ENCODE measurements at regions not wholly inside any gene's neighbourhood (a gene's known extent, or its start where the extent isn't known, plus 50 kb on each side); places are given as distances from the start of the nearest gene placed in this dataset.

DNA sequence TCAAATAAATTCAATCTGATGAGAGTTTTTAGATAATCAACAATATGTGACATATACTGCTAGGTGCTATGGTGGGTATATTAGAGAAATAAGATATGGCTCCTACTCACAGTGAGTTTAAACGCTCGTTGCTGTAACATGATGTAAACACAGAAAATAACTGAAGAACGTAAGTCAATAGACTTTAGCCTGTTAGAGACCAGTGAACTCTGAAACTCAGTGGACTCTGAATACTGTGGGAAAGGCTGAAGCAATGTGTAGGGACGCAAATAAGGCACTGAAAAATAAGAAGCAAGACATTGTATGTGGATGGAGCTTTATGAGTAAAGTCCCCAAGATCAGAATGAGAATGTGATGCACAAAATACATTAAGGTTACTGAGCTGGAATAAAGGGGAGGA lies 431.6 kb downstream of the TFAP2B start:
- DNase-seq (ENCODE audit: low spot score), result no peak

DNA sequence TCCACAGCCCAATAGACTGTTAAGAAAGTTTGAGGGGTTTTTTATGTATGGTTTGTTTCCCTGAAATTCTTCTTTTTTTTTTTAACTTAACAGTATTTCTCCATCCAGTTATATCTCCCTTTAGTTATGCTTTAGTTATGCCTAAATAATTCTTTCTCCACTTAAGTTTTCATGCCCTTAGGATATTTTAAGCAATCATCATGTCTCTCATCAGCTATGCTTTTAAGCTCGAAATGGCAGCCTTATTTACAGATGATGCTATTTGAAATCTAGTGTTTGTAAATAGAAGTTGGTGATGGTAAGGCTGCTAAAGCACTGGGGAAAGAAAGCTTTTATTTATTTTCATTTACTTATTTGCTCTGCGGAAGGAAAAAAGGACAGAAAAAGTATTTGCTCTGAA lies 439.3 kb downstream of the TFAP2B start:
- DNase-seq (ENCODE audit: low spot score), result no peak

DNA sequence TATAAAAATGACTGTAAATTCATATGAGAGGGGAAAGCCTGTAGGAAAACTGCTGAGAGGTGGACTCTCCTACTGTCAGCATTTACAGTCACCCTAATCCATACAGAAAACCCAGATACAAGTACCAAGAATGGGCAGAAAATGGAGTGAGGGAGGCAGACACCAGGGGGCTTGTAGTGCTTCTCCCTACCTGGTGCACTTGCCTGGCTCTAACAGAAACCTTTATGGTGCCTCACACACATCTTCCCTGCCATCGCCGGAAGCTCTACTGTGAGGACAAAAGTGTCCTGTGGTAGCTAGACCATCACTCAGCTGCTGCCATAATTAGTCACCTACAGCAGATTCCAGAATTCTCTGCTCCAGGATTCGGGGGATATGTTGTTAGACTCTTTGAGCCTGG lies 441.3 kb downstream of the TFAP2B start:
- DNase-seq (ENCODE audit: low spot score), result no peak

DNA sequence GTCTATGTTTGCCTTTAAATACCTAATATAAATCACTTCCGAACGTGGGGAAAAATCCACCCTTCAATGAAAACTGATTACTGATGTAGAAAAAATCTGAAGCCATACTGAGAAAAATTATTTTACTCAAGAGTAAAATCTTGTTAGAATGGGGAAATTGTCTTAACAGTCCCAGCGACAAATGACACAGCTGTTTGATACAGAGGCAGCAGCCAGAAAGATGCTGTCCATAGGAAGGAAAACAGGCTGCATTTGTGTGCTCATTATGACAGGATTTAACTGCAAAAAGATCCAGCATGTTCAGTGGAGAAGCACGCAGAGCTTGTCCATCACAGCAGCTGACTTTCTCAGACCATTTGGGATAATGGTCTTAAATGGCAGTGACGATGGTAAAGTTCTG lies 443.0 kb downstream of the TFAP2B start:
- no peak for DNase-seq (ENCODE audit: low spot score)

DNA sequence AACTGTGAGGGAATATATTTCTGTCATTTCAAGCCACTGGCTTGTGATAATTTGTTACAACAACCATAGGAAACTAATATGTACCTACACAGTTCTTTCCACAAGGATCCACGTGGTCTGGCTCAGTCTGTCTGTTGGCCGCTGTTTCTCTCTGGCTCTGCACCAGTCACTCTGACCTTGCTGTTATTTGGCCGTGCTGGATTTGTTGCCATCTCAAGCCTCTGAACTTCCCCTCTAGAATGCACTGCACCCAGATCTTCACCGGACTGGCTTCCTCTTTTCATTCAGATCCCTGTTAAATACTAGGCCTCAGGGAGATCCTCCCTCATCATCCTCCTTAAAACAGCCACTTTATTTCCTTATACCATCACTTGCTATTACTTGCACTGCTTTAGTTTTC lies 446.8 kb downstream of the TFAP2B start:
- DNase-seq (ENCODE audit: low spot score), result no peak

DNA sequence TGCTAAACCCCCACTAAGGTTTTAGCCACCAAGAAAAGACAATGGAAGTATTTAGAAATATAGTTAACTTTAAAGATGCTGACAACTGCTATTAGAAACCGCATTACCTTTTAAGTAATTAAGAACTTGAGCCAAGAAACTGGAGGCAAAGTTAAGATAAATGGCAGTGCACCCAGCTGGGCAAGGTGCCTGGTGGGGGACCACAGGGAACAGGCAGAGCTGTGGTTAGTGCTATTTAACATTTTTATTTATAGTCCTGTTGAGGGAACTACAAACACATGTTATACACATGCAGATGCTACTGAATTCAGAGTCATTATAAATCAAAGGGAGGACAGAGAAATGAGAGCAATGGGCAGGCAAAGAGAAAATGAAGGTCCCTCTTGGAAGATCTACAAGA lies 447.9 kb downstream of the TFAP2B start:
- no peak for DNase-seq (ENCODE audit: low spot score)

DNA sequence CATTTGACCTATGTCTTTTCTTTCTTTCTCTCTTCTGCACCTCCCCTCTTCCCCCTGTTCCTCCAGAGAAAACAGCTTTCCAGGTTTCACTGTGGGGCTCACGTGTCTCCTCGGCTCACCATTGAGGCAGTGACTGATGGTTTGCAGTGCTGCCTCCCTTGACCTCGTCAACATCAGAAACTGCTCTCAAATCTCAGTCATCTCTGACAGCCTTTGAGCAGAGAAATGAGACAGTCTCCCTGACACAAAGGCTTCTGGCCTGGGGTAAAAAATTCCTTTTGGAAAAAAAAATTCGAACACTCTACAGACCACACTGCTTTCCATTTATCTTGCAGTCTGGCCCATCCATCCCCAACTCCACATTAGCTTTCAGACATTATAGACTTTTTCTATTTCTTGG lies 450.0 kb downstream of the TFAP2B start:
- no peak for DNase-seq (ENCODE audit: low spot score)

DNA sequence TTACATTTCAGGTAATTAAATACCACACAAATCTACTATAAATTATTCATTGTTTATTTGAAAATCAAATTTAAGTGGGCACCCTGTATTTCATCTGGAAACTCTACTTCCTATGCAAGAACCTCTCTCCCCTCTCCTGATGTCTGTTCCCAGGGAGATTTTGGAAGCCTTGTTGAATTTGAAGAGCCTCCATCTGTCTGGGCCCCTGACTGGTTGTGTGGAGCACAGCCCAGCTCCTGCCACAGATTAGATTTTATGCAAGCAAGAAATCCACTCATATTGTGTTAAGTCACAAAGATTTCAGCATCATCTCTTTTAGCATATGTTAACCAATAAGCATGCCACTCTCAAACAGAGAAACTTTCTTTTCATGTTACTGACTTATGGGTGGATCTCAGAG lies 451.2 kb downstream of the TFAP2B start:
- no peak for DNase-seq (ENCODE audit: low spot score)

DNA sequence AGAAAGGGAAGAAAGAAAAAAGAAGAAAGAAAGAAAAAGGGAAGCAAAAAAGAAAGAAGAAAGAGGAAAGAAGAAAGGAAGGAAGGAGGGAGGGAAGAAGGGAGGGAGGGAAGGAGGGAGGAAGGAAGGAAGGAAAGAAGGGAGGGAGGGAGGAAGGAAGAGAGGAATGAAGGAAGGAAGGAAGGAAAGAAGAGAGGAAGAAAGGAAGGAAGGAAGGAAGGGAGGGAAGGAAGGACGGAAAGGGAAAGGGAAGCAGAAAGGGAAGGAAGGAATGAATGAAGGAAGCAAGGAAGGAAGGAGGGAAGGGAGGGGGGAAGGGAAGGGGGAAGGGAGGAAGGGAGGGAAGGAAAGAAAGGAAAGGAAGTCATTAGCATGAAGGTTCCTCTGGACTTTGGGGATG lies 452.9 kb downstream of the TFAP2B start:
- no peak for DNase-seq (ENCODE audit: low spot score)

DNA sequence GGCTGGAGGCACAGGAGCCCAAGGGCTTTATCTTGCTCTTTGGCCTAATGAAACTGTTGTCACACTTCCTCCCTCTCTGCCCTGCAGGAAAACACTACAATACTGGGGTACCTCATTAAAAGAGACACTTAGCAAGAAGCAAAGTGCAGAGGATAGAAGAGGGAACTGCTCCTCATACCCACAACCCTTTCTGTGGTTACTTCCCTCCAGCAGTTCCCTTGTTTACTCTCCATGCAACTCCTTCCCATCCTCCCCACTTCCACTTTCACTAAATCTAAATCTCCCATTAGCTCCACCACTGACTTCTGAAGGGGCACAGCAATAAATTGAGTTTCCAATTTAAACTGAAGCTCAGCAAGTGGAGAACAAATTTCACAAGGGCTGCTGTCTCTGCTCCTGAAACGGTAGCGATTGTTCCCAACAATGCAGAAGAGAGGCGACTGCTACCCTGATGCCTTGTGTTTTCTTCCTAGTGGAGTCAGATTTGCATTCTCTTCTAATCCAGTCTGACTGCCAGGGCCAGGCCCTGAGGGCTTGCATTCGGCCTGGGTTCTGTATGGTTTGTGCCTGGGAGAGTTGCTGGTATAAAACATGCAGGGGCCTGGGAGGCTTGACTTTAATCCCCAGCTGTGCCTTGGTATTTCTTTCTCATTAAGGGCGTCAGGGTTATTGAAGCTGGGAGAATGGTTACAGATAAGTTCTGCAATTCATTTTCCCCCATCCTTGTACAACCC lies 454.7 kb downstream of the TFAP2B start:
- DNase-seq (ENCODE audit: low spot score), result no peak

DNA sequence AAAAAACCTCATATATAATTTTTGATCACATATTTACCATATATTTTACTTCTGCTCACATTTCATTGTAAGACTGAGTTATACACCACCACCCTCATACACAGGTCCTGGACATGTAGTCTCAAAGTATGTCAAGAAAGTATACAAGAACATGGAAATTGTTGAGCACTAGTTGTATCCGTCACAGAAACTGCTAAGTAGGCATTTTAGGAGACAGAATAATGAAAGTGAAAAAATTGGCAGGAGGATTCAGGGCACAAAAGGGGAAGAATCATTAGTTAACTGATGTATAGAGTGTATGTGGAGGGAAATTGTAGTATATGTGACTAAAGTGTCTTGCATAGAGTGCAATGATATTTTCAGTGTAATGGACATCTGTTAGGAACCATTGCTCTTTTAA lies 458.8 kb downstream of the TFAP2B start:
- DNase-seq (ENCODE audit: low spot score), result no peak

DNA sequence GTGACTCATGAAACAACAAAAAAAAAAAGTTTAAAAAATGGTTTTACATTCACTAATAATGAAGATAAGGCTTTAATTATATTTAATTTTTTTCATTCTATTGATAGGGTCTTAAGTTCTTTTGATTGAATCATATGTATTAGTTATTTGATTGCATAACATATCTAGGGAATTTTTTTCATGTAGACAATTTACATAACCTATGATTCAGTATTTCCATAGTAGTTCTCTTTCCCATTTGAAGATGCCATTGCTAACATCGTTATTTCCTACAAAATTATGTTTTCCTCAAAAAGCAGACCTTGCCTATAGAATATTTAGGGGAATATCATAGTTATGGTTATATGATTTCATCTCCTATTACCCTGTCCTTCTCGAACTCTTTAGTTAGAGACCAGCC lies 463.4 kb downstream of the TFAP2B start:
- no peak for DNase-seq (ENCODE audit: low spot score)

DNA sequence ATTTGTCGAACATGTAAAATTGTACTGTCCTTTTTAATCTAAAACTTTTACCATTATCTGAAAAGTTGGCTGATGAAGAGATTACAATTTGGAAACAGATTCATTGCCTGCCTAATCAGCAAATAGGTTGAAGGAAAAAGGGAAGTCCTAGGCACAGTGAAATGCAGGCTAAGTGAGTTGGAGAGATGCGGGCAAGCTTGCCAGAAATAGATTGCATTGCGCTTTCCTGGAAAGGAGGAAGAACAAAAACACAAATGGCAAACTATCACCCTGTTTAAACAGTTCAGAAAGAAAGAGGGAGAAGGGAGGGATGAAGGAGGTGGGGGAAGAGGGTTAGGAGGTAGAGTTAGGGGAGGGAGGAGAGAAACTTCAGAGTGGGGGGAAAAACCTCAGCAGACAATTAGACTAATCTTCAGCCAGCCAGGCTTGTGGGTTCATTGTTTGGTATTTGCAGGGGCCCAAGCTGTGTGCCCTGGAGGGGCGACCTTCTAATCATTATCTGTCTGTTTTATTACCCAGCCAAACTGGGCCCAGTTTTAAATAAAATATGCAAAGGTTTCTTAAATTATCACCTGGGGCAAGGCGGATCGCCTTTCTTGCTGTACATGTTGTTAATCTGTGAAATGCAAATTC lies 465.2 kb downstream of the TFAP2B start:
- DNase-seq (ENCODE audit: low spot score), result no peak

DNA sequence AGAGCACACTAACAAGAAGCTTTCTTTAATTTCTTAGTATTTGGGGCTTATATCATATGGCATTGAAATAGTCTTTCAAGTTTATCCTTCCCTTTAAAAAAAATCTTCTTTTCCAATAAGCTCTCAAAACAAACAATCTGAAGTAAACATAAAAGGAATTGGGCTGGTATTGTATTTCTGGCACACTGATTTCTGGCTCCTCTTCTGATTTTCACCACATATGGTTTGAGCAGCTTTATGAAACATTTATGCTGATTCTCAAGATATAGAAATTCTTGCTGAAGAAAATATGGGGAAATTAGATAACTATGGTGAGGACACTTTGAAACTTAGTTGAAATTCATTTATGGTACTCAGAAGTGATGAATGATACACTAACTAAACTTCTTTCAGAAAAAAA lies 467.2 kb downstream of the TFAP2B start:
- DNase-seq (ENCODE audit: low spot score), result no peak

DNA sequence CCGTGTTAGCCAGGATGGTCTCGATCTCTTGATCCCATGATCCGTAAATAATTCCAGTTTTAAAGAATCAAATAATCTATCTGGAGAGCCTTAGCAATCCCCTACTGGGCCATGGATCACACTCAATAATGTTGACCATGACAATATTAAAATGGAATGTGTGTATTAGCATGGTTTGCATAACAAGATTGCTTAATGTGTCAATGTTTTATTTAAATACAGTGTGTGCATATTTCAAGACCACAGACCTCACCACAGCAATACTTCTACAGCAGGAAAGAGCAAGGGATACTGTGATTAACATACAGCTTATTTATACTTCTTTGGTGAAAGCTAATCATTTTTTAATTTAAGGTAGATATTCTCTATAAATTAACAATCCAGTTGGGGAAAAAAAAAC lies 470.4 kb downstream of the TFAP2B start:
- no peak for DNase-seq (ENCODE audit: low spot score)

DNA sequence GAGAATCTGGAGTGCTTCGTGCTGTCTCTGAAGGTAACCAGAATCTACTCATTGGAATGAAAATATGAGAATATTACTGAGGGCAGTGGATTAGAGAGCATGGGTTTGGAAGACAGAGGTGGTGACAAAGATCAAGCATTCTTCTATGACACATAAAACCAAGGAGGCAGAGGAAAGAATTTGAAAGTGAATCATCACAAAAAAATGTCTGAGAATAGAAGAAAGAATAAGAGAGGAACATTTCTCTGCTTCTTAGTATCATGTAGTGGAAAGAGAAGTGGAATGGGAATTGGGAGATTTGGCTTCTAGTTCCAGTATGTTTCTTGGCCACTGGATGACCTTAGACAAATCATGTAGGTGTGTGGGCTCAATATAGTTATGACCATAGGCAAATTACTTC lies 474.0 kb downstream of the TFAP2B start:
- peak; percentile 40 for DNase-seq (ENCODE audit: low spot score)

DNA sequence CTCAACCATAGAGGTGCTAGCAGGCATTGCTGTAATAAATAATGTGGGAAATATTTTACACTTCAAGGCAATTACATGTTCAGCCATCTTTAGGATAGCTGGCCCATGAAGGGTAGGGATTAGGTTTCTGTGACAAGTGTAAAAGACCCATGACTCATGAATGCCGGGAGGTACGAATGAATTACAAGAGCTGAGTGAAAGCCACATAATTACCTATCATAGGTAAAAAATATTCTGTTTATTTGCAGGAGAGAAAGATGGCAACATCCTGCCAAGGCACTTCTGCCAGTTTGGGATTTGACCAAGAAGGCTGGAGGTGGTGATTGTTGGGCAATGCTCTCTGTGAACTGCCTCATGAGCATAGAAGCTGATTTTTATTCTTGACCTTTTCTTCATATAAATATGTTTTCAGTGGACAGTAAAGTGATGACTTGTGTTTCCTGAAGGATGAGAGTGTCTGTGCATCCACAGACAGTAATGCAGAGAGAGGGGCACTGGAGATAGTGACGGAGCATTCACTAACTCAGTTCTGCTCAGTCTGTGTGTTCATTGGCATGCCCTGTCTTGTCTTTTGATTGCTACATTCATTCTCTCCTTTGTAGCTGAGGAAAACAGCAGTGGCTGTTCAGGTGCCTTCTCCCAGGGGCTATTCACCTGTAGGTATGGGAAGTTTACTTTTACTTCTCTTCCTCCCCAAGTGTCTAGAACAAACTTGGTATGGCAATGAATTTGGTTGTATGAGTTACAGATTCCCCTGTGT lies 481.1 kb downstream of the TFAP2B start:
- DNase-seq (ENCODE audit: low spot score), result no peak

DNA sequence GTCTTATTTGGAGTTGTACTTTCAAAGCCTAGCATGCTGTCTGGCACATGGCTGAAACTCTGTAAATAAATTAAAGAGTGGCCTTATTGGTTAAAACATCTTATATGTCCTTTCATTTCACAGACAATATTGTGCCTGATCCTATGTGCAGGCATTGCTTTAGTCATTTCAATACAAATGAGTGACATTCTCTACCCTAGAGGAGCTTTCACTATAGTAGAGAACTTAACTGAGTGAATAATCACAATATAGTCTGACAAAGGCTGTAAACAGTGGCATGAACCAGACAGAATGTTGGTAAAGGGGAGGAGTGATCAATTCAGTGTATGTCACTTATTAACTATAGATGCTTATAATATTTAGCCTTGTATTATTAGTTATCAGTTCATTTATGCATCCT lies 481.8 kb downstream of the TFAP2B start:
- DNase-seq (ENCODE audit: low spot score), result no peak

DNA sequence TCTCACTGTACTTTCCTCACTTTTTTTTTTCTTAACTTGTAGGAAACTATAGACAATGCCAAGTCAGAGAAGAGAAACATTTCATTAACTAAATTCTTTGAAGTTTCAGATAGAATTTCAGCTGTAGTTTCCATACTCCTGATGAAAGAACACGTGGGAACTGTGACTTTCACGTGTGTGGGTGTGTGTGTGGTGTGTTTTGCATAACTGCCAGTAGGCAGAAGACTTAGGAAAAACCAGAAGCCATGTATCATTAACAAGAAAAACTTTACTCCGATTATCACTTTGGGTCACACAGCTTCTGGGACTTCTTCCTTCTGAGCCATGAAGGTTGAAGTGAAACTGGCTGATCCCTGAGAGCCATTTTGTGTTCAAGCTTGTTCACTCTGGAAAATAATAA lies 483.3 kb downstream of the TFAP2B start:
- peak; percentile 35 for DNase-seq (ENCODE audit: low spot score)

DNA sequence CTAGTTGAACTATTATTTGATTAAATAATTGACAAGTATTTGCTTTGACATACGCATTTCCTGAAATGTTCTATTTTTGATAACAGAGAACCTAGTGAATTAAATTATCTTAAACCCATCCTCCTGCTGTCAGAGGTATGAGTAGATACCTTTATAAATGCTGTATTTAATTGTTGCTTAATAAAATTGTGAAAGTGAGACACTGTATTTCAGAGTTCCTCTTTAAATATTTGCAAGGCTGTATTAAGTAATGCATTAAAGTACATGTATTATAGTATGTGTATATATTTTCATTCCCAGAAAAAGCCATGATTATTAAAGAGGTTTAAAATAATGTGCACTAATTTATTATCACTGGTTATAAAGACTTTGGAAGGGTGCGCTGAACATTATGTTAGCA lies 483.8 kb downstream of the TFAP2B start:
- no peak for DNase-seq (ENCODE audit: low spot score)

DNA sequence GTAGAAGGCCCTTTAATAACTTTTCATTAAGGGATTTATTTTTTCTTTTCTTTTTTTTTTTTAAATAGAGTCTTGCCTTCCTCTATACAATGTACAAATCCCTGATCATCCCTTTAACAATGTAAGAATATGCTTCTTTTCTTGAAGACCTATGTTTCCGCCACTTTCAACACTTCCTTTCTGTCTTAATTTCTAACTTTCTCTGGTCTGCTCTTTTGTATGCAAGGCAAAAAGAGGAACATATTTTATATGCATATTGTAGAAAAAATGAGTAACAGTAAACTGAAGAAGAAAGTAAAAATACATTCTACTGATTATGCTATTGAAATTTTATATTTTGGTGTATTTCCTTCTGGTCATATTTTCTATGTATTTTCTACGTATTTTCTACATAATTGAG lies 484.7 kb downstream of the TFAP2B start:
- no peak for DNase-seq (ENCODE audit: low spot score)

DNA sequence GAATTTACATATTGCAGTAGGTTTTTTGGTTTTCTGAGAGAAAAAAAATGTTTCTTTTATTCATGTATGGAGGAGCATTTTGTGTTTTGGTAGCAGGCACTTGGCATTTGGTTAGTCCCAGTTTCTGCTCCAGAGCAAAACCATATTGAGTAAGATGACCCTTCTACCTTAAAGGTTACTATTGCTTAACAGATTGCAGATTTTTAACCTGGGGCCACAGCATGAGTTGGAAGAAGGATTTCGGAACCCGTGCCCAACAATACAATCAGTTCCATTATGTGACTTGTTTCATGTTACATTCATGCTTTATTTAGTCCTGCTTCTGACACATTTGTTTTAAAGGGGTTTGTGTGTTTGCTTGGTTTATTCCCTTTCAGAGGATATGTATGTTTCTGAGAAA lies 496.3 kb downstream of the TFAP2B start:
- DNase-seq (ENCODE audit: low spot score), result no peak

DNA sequence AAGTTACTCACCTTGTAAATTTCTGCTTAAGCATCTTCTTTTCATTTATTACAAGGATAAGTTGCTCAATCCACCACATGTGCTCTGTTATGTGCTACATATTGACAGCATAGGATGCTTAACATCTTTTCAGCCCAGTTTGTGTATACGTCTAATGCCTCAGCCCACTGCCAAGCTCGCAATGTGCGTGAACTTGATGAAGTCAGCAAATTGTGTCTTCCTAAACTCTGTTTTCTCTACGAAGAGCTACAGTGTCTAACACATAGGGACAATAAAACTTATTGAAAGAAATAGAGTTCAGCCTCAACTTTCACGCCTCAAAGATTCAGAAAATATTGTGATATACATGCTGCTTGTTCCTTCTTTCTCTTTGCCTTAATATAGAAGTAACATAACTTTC lies 500.0 kb downstream of the TFAP2B start:
- no peak for DNase-seq (ENCODE audit: low spot score)
